ENCODE measurements at regions not wholly inside any gene's neighbourhood (a gene's known extent, or its start where the extent isn't known, plus 50 kb on each side); places are given as distances from the start of the nearest gene placed in this dataset.

GRCh38 chr15:36498401-36498800 is 81.0 kb upstream of the CDIN1 start:
- H3K4me3 ChIP-seq (ENCODE audit: insufficient read depth, low read depth, low read length), result no peak overlapping the region
- peaks cover 4% of the 10 kb centered on the region for H3K4me1 ChIP-seq (ENCODE audit: control insufficient read depth, insufficient read depth, low read length)
- H3K36me3 ChIP-seq (ENCODE audit: control insufficient read depth, insufficient read depth, low read length), result no peaks in the 10 kb centered on the region
- H3K27ac ChIP-seq (ENCODE audit: insufficient read depth, low read depth, low read length, poor library complexity, severe bottlenecking), result no peak overlapping the region
- 91 to 98% methylated on average over 2 to 3 of the region's 4 CpGs for WGBS, 2 experiments
- no peaks in the 10 kb centered on the region for H3K9me3 ChIP-seq (ENCODE audit: control insufficient read depth, low read length)
- no peaks in the 10 kb centered on the region for H3K27me3 ChIP-seq (ENCODE audit: control insufficient read depth, insufficient read depth, low read length, poor library complexity, severe bottlenecking)

GRCh38 chr15:36498916-36499315 is 80.5 kb upstream of the CDIN1 start:
- Histone ChIP-seq H3K36me3 (ENCODE audit: control insufficient read depth, insufficient read depth, low read length) (no peaks in the 10 kb centered on the region), H3K9me3 (ENCODE audit: control insufficient read depth, low read length) (no peaks in the 10 kb centered on the region), H3K27ac (ENCODE audit: insufficient read depth, low read depth, low read length, poor library complexity, severe bottlenecking) (no peak overlapping the region), H3K4me3 (ENCODE audit: insufficient read depth, low read depth, low read length) (no peak overlapping the region), H3K4me1 (ENCODE audit: control insufficient read depth, insufficient read depth, low read length) (peaks cover 4% of the 10 kb centered on the region), H3K27me3 (ENCODE audit: control insufficient read depth, insufficient read depth, low read length, poor library complexity, severe bottlenecking) (no peaks in the 10 kb centered on the region)
- 90 to 92% methylated on average over 2 of the region's 2 CpGs for WGBS, 2 experiments

DNA sequence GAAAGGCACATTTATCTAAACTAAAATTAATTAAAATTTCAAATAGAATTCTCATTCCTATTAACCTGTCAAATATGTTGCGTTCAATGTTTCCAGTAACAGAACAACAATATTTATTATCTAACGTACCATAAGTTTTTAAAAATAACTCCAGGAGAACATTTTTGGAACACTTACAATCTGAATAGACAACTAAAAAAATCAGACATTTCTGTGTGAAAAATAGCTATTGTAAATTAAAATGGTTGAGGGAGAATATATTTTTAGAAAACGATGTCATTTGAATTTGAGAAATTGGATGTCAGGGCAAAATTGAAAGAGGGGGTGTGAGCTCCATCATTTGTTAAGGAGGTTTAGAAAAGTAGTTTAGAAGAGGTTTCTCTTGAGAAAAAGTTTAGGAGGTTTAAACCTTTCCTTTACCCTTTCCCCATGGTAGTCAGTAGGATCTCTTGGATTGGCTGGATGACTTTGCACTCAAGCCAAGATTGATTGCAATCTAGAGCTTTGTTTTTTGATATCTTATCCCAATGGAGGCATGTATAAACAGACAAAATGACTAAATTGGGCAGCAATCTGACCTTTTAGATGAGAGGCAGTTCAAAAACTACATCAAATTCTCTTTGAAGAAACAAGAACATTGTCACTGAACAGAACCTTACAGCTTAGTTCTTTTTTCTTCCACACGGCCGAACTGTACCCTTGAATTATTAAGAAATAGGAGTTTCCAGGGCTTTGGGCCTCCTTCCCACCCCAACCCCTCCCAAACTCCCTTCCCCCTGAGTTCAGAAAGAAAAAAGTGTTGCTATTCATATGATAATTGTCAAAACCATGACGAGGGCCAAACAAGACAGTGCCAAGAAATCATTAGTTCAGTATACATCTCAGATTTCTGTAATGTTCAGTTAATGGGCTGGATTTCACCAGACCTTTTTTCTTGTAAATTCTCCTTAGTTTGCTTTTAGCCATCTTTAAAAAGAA is 79.7 kb upstream of the CDIN1 start:
- H3K9me3 ChIP-seq (ENCODE audit: control insufficient read depth, low read length), result no peaks in the 10 kb centered on the region
- H3K27ac ChIP-seq (ENCODE audit: insufficient read depth, low read depth, low read length, poor library complexity, severe bottlenecking), result no peak overlapping the region
- 74 to 79% methylated on average over 6 of the region's 6 CpGs for WGBS, 2 experiments
- H3K4me3 ChIP-seq (ENCODE audit: insufficient read depth, low read depth, low read length), result no peak overlapping the region
- H3K4me1 ChIP-seq (ENCODE audit: control insufficient read depth, insufficient read depth, low read length), result peaks cover 4% of the 10 kb centered on the region
- H3K27me3 ChIP-seq (ENCODE audit: control insufficient read depth, insufficient read depth, low read length, poor library complexity, severe bottlenecking), result no peaks in the 10 kb centered on the region
- no peaks in the 10 kb centered on the region for H3K36me3 ChIP-seq (ENCODE audit: control insufficient read depth, insufficient read depth, low read length)

DNA sequence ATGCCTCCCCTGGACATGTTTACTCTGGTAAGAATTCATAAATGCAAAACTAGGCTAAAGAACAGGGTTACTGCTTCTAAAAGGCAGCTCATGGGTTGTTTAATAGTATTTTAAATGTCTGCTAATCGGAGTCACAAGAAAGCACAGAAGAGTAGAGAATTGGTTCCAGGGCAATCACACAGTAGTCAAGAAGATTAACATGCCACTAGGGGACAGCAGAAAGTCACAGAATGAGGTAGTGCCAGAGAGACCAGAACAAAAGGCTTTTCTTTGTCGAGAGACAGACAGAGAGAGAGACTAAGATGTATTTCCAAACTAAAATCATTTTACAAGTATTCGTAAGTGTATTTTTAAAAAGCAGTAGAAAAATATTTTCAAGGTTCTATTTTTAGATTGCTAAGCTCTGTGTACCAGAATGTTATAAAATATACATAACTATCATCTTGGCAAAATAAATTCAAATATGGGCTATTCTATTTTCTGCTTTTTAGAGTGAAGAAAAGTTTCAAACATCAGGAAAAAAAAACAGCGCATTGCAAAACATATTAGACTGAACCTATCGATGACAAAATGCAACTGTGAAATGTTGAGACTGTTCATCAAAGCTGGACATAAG is 78.3 kb upstream of the CDIN1 start:
- Histone ChIP-seq H3K9me3 (ENCODE audit: control insufficient read depth, low read length) (no peaks in the 10 kb centered on the region), H3K4me1 (ENCODE audit: control insufficient read depth, insufficient read depth, low read length) (peaks cover 4% of the 10 kb centered on the region), H3K27ac (ENCODE audit: insufficient read depth, low read depth, low read length, poor library complexity, severe bottlenecking) (no peak overlapping the region), H3K27me3 (ENCODE audit: control insufficient read depth, insufficient read depth, low read length, poor library complexity, severe bottlenecking) (no peaks in the 10 kb centered on the region), H3K36me3 (ENCODE audit: control insufficient read depth, insufficient read depth, low read length) (no peaks in the 10 kb centered on the region), H3K4me3 (ENCODE audit: insufficient read depth, low read depth, low read length) (no peak overlapping the region)
- WGBS, 2 experiments, result 54 to 70% methylated on average over 3 to 4 of the region's 5 CpGs

DNA sequence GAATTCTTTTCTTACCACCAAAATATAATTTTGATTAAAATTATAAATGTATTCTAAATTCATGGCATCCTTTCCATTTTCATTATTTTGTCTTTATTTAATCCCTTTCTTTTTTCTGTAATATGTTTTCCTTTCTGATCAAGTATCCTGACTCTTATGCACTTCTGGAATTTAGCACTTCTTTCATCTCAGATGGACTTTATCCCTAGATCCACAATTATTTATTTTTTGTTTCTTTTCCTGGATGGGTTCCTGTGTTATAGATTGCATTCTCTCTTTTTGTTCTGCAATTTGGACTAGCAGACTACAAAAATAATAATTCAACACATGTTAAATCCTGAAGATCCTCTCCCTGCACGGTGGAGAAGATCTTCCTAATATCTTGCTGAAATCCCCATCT is 76.9 kb upstream of the CDIN1 start:
- Histone ChIP-seq H3K27me3 (ENCODE audit: control insufficient read depth, insufficient read depth, low read length, poor library complexity, severe bottlenecking) (no peaks in the 10 kb centered on the region), H3K4me1 (ENCODE audit: control insufficient read depth, insufficient read depth, low read length) (peaks cover 4% of the 10 kb centered on the region), H3K9me3 (ENCODE audit: control insufficient read depth, low read length) (no peaks in the 10 kb centered on the region), H3K27ac (ENCODE audit: insufficient read depth, low read depth, low read length, poor library complexity, severe bottlenecking) (no peak overlapping the region), H3K36me3 (ENCODE audit: control insufficient read depth, insufficient read depth, low read length) (no peaks in the 10 kb centered on the region), H3K4me3 (ENCODE audit: insufficient read depth, low read depth, low read length) (no peak overlapping the region)
- 94 to 97% methylated on average over 1 of the region's 1 CpG for WGBS, 2 experiments

GRCh38 chr15:36506733-36507356 is 72.6 kb upstream of the CDIN1 start:
- H3K4me1 ChIP-seq (ENCODE audit: control insufficient read depth, insufficient read depth, low read length), result no peaks in the 10 kb centered on the region
- H3K27me3 ChIP-seq (ENCODE audit: control insufficient read depth, insufficient read depth, low read length, poor library complexity, severe bottlenecking), result no peaks in the 10 kb centered on the region
- no peaks in the 10 kb centered on the region for H3K9me3 ChIP-seq (ENCODE audit: control insufficient read depth, low read length)
- WGBS, 2 experiments, result 87 to 91% methylated on average over 3 of the region's 3 CpGs
- H3K36me3 ChIP-seq (ENCODE audit: control insufficient read depth, insufficient read depth, low read length), result no peaks in the 10 kb centered on the region
- H3K27ac ChIP-seq (ENCODE audit: insufficient read depth, low read depth, low read length, poor library complexity, severe bottlenecking), result no peak overlapping the region
- H3K4me3 ChIP-seq (ENCODE audit: insufficient read depth, low read depth, low read length), result no peak overlapping the region

GRCh38 chr15:36507458-36507857 is 72.0 kb upstream of the CDIN1 start:
- H3K4me1 ChIP-seq (ENCODE audit: control insufficient read depth, insufficient read depth, low read length), result no peaks in the 10 kb centered on the region
- H3K4me3 ChIP-seq (ENCODE audit: insufficient read depth, low read depth, low read length), result no peak overlapping the region
- no peaks in the 10 kb centered on the region for H3K36me3 ChIP-seq (ENCODE audit: control insufficient read depth, insufficient read depth, low read length)
- no peaks in the 10 kb centered on the region for H3K9me3 ChIP-seq (ENCODE audit: control insufficient read depth, low read length)
- no peaks in the 10 kb centered on the region for H3K27me3 ChIP-seq (ENCODE audit: control insufficient read depth, insufficient read depth, low read length, poor library complexity, severe bottlenecking)
- no peak overlapping the region for H3K27ac ChIP-seq (ENCODE audit: insufficient read depth, low read depth, low read length, poor library complexity, severe bottlenecking)
- 92% methylated on average over 1 of the region's 1 CpG; no CpG with 5 or more reads in 1 of the 2 experiments for WGBS, 2 experiments

- H3K27me3 ChIP-seq (ENCODE audit: control insufficient read depth, insufficient read depth, low read length, poor library complexity, severe bottlenecking), result no peaks in the 10 kb centered on the region
- H3K36me3 ChIP-seq (ENCODE audit: control insufficient read depth, insufficient read depth, low read length), result no peaks in the 10 kb centered on the region
- no peak overlapping the region for H3K4me3 ChIP-seq (ENCODE audit: insufficient read depth, low read depth, low read length)
- H3K27ac ChIP-seq (ENCODE audit: insufficient read depth, low read depth, low read length, poor library complexity, severe bottlenecking), result no peak overlapping the region
- no peaks in the 10 kb centered on the region for H3K4me1 ChIP-seq (ENCODE audit: control insufficient read depth, insufficient read depth, low read length)
- WGBS, 2 experiments, result 95 to 100% methylated on average over 2 to 3 of the region's 3 CpGs
- no peaks in the 10 kb centered on the region for H3K9me3 ChIP-seq (ENCODE audit: control insufficient read depth, low read length)
Measured at GRCh38 chr15:36511594-36511993, 67.8 kb upstream of the CDIN1 start.

DNA sequence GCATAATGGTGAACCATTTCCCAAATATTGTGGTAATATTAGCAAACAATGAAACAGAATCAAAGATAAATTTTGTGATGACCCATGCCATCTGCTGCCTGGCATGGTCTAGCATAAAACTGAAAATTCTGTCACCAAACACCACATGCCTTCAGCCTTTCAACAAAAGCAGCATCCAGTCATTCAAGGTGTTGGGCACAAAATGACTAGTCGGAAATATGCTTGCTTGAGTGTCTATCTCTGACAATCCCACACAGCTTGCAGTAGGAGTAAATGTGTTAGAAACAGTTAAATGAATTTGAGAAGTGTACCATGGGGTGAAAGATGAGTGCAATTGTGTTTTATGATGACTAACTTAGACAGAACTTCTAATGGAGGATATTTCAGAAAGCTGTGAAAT is 61.7 kb upstream of the CDIN1 start:
- WGBS, 2 experiments, result 89 to 100% methylated on average over 1 of the region's 1 CpG
- Histone ChIP-seq H3K27me3 (ENCODE audit: control insufficient read depth, insufficient read depth, low read length, poor library complexity, severe bottlenecking) (no peaks in the 10 kb centered on the region), H3K9me3 (ENCODE audit: control insufficient read depth, low read length) (no peaks in the 10 kb centered on the region), H3K4me1 (ENCODE audit: control insufficient read depth, insufficient read depth, low read length) (no peaks in the 10 kb centered on the region), H3K27ac (ENCODE audit: insufficient read depth, low read depth, low read length, poor library complexity, severe bottlenecking) (no peak overlapping the region), H3K4me3 (ENCODE audit: insufficient read depth, low read depth, low read length) (no peak overlapping the region), H3K36me3 (ENCODE audit: control insufficient read depth, insufficient read depth, low read length) (no peaks in the 10 kb centered on the region)

- H3K36me3 ChIP-seq (ENCODE audit: control insufficient read depth, insufficient read depth, low read length), result no peaks in the 10 kb centered on the region
- H3K4me3 ChIP-seq (ENCODE audit: insufficient read depth, low read depth, low read length), result no peak overlapping the region
- H3K27me3 ChIP-seq (ENCODE audit: control insufficient read depth, insufficient read depth, low read length, poor library complexity, severe bottlenecking), result no peaks in the 10 kb centered on the region
- WGBS, 2 experiments, result 90 to 95% methylated on average over 6 of the region's 6 CpGs
- H3K4me1 ChIP-seq (ENCODE audit: control insufficient read depth, insufficient read depth, low read length), result no peaks in the 10 kb centered on the region
- no peak overlapping the region for H3K27ac ChIP-seq (ENCODE audit: insufficient read depth, low read depth, low read length, poor library complexity, severe bottlenecking)
- H3K9me3 ChIP-seq (ENCODE audit: control insufficient read depth, low read length), result no peaks in the 10 kb centered on the region
Measured at GRCh38 chr15:36519067-36519466, 60.4 kb upstream of the CDIN1 start.
